Right atrium auricular region (tissue), 2 donors: ENCODE measurements at regions not wholly inside any gene's neighbourhood (a gene's known extent, or its start where the extent isn't known, plus 50 kb on each side); places are given as distances from the start of the nearest gene placed in this dataset.

ENCODE experiments used
- DNase-seq: peaks from one replicate; pipeline ENCODE4 v3.0.0-alpha.2; 2019; ENCODE audit warnings: low spot score
- H3K27ac ChIP-seq, 2 donors: fragments of 200-600 bp; sonication (generic); 1 replicate in 1 of 2; 2 replicates in 1 of 2; pipeline ENCODE4 v1.5.1; 2016 to 2019
- H3K27me3 ChIP-seq, 2 donors: fragments of 200-600 bp; sonication (generic); one replicate each; pipeline versions ENCODE4 v1.5.1 to v1.6.0; 2017 to 2019
- H3K36me3 ChIP-seq: fragments of 200-600 bp; sonication (generic); one replicate; pipeline ENCODE4 v1.5.1; 2016
- H3K4me1 ChIP-seq, 2 donors: fragments of 200-600 bp; sonication (generic); one replicate each; pipeline versions ENCODE4 v1.5.1 to v1.6.0; 2017 to 2019
- H3K4me3 ChIP-seq, 2 donors: fragments of 200-600 bp; sonication (generic); 1 replicate in 1 of 2; 2 replicates in 1 of 2; pipeline ENCODE4 v1.5.1; 2017 to 2019; ENCODE audit warnings: mild to moderate bottlenecking in 1 of 2, moderate library complexity in 1 of 2
- H3K9me3 ChIP-seq, 2 donors: fragments of 200-600 bp; sonication (generic); one replicate each; pipeline ENCODE4 v1.5.1; 2019
- TF ChIP-seq, protein P1 (sequence below), 2 donors: fragments of 200-600 bp; sonication (generic); IDR thresholded peaks; one replicate each; pipeline ENCODE4 v1.5.1; 2019; ENCODE audit warnings: antibody characterized with exemption in 2 of 2

GRCh38 chr9:89734600-89735041 is 129.8 kb downstream of the GADD45G start:
- H3K4me1 ChIP-seq: peaks cover 0 to 54% of the 10 kb centered on the region in 2 donors
- H3K4me3 ChIP-seq: no peak overlapping the region
- no peaks in the 10 kb centered on the region for H3K36me3 ChIP-seq
- H3K27ac ChIP-seq: peak overlapping the region in 1 of 2 donors; percentile 15
- H3K27me3 ChIP-seq: no peaks in the 10 kb centered on the region
- no peak for DNase-seq
- H3K9me3 ChIP-seq: no peaks in the 10 kb centered on the region
- TF ChIP-seq, protein P1, sequence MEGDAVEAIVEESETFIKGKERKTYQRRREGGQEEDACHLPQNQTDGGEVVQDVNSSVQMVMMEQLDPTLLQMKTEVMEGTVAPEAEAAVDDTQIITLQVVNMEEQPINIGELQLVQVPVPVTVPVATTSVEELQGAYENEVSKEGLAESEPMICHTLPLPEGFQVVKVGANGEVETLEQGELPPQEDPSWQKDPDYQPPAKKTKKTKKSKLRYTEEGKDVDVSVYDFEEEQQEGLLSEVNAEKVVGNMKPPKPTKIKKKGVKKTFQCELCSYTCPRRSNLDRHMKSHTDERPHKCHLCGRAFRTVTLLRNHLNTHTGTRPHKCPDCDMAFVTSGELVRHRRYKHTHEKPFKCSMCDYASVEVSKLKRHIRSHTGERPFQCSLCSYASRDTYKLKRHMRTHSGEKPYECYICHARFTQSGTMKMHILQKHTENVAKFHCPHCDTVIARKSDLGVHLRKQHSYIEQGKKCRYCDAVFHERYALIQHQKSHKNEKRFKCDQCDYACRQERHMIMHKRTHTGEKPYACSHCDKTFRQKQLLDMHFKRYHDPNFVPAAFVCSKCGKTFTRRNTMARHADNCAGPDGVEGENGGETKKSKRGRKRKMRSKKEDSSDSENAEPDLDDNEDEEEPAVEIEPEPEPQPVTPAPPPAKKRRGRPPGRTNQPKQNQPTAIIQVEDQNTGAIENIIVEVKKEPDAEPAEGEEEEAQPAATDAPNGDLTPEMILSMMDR (IDR thresholded peaks at IDR 0.05): no peak

DNA sequence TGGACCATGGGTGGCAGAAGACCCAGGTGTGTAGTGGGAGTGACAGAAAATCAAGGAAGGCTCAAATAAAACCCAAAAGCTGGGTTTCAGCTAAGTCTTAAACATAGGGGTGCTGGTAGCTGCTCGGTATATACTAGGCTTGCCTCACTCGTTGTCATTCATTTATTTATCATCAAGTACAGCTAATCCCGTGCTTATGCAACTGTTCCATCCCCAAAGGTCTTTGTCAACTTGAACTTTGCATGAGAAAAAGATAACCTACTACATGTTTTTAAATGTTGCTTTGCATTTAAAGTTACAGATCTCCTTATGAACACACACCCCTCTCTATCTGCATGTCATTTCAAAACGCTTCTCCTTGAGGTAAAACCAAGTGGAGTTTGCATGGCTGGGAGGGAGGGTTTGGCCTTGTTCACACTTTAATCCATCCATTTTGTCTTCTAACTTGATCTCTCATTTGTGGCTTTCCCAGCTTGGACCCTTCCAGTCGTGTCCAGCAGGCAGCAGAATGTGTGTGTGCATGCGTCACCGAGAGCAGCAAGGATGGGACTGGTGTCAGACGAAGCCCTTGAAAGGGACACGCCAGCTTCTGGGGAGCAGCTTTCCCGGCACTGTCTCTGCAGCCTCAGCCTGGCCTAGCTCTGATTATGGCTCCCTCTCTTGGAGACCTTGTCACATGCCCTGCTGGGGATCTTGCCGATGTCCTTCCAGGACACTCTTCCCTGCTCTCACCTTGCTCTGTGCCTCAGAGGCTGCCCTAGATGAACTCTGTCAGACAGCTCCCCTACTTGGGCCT is 133.5 kb downstream of the GADD45G start:
- TF ChIP-seq, protein P1 (IDR thresholded peaks at IDR 0.05): no peak
- H3K27me3 ChIP-seq: no peaks in the 10 kb centered on the region
- no peaks in the 10 kb centered on the region for H3K36me3 ChIP-seq
- no peak overlapping the region for H3K4me3 ChIP-seq
- no peak for DNase-seq
- peak overlapping the region; percentile 48 to 73 for H3K27ac ChIP-seq
- no peaks in the 10 kb centered on the region for H3K9me3 ChIP-seq
- H3K4me1 ChIP-seq: peaks cover 0 to 38% of the 10 kb centered on the region in 2 donors

- H3K27ac ChIP-seq: peak overlapping the region in 1 of 2 donors; percentile 73
- TF ChIP-seq, protein P1 (IDR thresholded peaks at IDR 0.05): no peak
- no peaks in the 10 kb centered on the region for H3K9me3 ChIP-seq
- H3K27me3 ChIP-seq: no peaks in the 10 kb centered on the region
- peaks cover 0 to 35% of the 10 kb centered on the region in 2 donors for H3K4me1 ChIP-seq
- no peak for DNase-seq
- no peaks in the 10 kb centered on the region for H3K36me3 ChIP-seq
- H3K4me3 ChIP-seq: no peak overlapping the region
These were observed 134.7 kb downstream of the GADD45G start for GRCh38 chr9:89739511-89739910.

DNA sequence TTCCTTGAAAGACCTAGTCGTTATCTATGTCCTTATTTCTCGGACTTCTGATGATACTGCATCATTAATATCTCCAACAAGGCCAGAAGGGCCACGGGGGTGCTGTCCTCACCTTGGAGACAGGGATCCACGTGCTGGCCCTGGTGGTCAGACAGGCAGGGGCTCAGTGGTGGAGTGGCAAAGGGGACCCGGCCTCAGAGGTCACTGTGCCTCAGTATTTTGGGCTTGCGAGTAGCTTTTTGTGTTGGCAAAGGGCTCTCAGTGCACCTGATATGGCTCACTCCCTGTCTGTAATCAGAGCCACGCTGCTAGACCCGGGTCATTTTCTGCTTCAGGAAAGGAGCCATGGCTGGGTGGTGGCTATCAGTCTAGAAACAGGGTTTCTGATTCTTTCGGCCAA is 135.1 kb downstream of the GADD45G start:
- no peaks in the 10 kb centered on the region for H3K36me3 ChIP-seq
- H3K4me1 ChIP-seq: peaks cover 0 to 31% of the 10 kb centered on the region in 2 donors
- TF ChIP-seq, protein P1 (IDR thresholded peaks at IDR 0.05): no peak
- H3K9me3 ChIP-seq: no peaks in the 10 kb centered on the region
- no peak overlapping the region for H3K4me3 ChIP-seq
- H3K27me3 ChIP-seq: no peaks in the 10 kb centered on the region
- H3K27ac ChIP-seq: no peak overlapping the region
- DNase-seq: no peak

- DNase-seq: no peak
- H3K27ac ChIP-seq: no peak overlapping the region
- no peaks in the 10 kb centered on the region for H3K36me3 ChIP-seq
- H3K4me1 ChIP-seq: peaks cover 0 to 30% of the 10 kb centered on the region in 2 donors
- no peaks in the 10 kb centered on the region for H3K9me3 ChIP-seq
- H3K27me3 ChIP-seq: no peaks in the 10 kb centered on the region
- TF ChIP-seq, protein P1 (IDR thresholded peaks at IDR 0.05): no peak
- no peak overlapping the region for H3K4me3 ChIP-seq
These were observed 135.9 kb downstream of the GADD45G start for GRCh38 chr9:89740722-89741121.
